Heart left ventricle (tissue), 16 donors: ENCODE measurements at regions not wholly inside any gene's neighbourhood (a gene's known extent, or its start where the extent isn't known, plus 50 kb on each side); places are given as distances from the start of the nearest gene placed in this dataset.

Experiments used
- ATAC-seq, 4 donors: fragments of 200-7000 bp; cut with Tn5 transposase; one replicate each; pipeline ENCODE4 v1.9.1; 2020 to 2022; ENCODE audit warnings: moderate library complexity in 4 of 4, mild to moderate bottlenecking in 3 of 4, moderate number of reproducible peaks in 1 of 4
- DNase-seq, 5 donors: peaks; one replicate each; pipeline ENCODE4 v3.0.0-alpha.2; 2020
- H3K27ac ChIP-seq, 12 donors: fragments of 200-600 bp; sonication (generic) in 4 of 12; one replicate each; pipeline versions ENCODE4 v1.5.0 to v1.8.0; 2016 to 2022; ENCODE audit warnings: mild to moderate bottlenecking in 2 of 12
- H3K27me3 ChIP-seq, 9 donors: fragments of 200-600 bp; sonication (generic) in 2 of 9; one replicate each; pipeline versions ENCODE4 v1.5.1 to v1.8.0; 2016 to 2022; ENCODE audit warnings: mild to moderate bottlenecking in 3 of 9
- H3K36me3 ChIP-seq, 9 donors: fragments of 200-600 bp; sonication (generic) in 2 of 9; one replicate each; pipeline versions ENCODE4 v1.5.0 to v1.8.0; 2018 to 2022; ENCODE audit warnings: mild to moderate bottlenecking in 2 of 9
- H3K4me1 ChIP-seq, 12 donors: fragments of 200-600 bp; sonication (generic) in 4 of 12; one replicate each; pipeline versions ENCODE4 v1.5.0 to v1.8.0; 2016 to 2022; ENCODE audit warnings: mild to moderate bottlenecking in 3 of 12
- H3K4me3 ChIP-seq, 12 donors: fragments of 200-600 bp; sonication (generic) in 4 of 12; one replicate each; pipeline versions ENCODE4 v1.5.0 to v1.8.0; 2017 to 2022; ENCODE audit warnings: mild to moderate bottlenecking in 9 of 12, moderate library complexity in 4 of 12
- H3K9me3 ChIP-seq, 12 donors: fragments of 200-600 bp; sonication (generic) in 4 of 12; one replicate each; pipeline versions ENCODE4 v1.5.0 to v1.8.0; 2016 to 2022; ENCODE audit warnings: mild to moderate bottlenecking in 1 of 12
- CTCF ChIP-seq, 12 donors: fragments of 200-600 bp; sonication (generic) in 4 of 12; IDR thresholded peaks; one replicate each; pipeline versions ENCODE4 v1.5.0 to v1.8.0; 2018 to 2022; ENCODE audit warnings: antibody characterized with exemption in 12 of 12, mild to moderate bottlenecking in 5 of 12
- POLR2A ChIP-seq, 2 donors: fragments of 450-650 bp; IDR thresholded peaks; one replicate each; pipeline ENCODE4 v1.6.1; 2017; ENCODE audit warnings: antibody characterized with exemption in 2 of 2, mild to moderate bottlenecking in 2 of 2, moderate library complexity in 2 of 2
- WGBS, 4 donors: extraction: QIAGEN DNeasy Blood & Tissue Kit in 2 of 4; methylation state at CpG; one replicate each; pipeline versions ENCODE4 v1.1.5 to v1.1.7; 2013 to 2018; 5-methylcytosine and 5-hydroxymethylcytosine counted together
- intact Hi-C, 10 donors: fragments of 100-400 bp; cut with DNase I; formaldehyde crosslinking; loops; one replicate each; pipeline versions ENCODE4 v1.11.1 to v1.14.2; 2022
- donor health status: ischemic (EF 13 %, LVEDD 7.1; RV severe dilation, severe dysfunction).
- donor health status: healthy with polysubstance abuse.
- donor health status: DM: no; HTN: yes; CAD: no.
- donor health status: DM: no; HTN: no; CAD: no.
- donor health status: ischemic (EF 25% LVEDD 6.9; RV normal size, moderate dysfunction).
- donor health status: ischemic (EF 25% LVEDD 5.7; RV mildly dilated, moderate dysfunction).
- donor health status: healthy.
- donor health status: DM: yes; HTN: yes; CAD: no.
- donor health status: ischemic (EF 35%, LVEDD 5.7; RV mildly dilated, moderate dysfunction).
- donor health status: nonischemic (EF 11% LVEDD 7.7; RV severe dilation, severe dysfunction).
- donor health status: DM: yes; HTN: yes; CAD: no.
- donor health status: PGD.
- donor health status: ischemic (EF 29% LVEDD 5.4; RV normal size, mild dysfunction).
- donor health status: nonischemic (EF 23%, LVEDD 6.1; RV moderate dilation, normal function).

DNA sequence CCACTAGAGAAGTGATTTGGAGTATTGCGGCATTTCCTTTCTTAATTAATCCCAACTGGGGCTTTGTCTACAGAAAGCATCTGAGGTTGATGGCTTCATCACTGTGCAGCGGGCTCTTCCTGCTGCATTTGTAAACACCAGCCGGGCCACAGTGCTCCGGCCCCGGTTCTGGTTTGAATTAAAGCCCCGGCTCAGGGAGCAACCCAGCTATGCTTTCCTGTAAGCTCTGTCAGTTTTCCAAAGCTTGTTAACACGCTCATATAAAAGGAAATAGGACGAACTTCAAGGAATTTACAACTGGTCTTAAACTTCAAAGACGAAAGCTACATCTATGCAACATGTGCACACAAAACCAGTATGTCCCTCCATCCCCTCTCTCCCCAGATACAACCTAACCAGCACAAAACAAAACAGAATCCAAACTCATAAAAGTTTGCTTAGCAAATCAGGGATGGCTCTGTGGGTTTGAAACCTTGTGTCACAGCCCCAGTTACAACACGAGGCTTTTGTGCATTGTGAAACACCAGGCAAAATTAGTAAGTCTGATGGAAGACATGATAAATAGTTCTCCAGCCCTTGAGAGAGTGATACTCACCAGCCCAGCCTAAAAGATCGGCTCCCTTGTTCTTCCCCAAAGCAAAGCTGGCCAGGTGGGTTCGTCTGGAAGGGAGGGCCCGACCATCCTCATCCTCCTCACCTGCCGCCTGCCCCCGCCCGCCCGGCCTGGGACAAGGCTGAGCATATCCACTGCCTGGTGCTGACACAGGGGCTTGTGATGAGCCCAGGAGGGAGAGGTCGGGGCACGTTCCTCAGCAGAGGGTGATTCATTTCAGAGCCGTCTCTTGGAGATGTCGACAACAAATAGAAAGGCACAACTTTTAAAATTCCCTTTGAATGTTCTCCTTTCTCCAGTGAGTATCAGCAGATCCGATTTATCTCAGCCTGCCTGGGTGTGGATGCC lies 197.9 kb downstream of the TFAP2C start:
- no peak for ATAC-seq

GRCh38 chr20:56827763-56828162 lies 198.7 kb downstream of the TFAP2C start:
- DNase-seq (no peak), ATAC-seq (no peak)
- Histone ChIP-seq H3K27me3 (peaks cover 3 to 69% (median 20%) of the 10 kb centered on the region in 9 donors), H3K36me3 (no peaks in the 10 kb centered on the region), H3K27ac (peak overlapping the region in 1 of 12 donors; percentile 83), H3K9me3 (no peaks in the 10 kb centered on the region), H3K4me1 (no peaks in the 10 kb centered on the region), H3K4me3 (no peak overlapping the region)
- intact Hi-C loops: no loop called here
- TF ChIP-seq CTCF (IDR thresholded peaks at IDR 0.05) (no peak), POLR2A (IDR thresholded peaks at IDR 0.05) (no peak)
- WGBS, 4 donors: 53 to 68% (median 57%) methylated on average over 13 to 14 of the region's 14 CpGs

More for the DNA sequence above, 197.9 kb downstream of the TFAP2C start:
- Histone ChIP-seq H3K4me3 (no peak overlapping the region), H3K27me3 (peaks cover 3 to 68% (median 20%) of the 10 kb centered on the region in 9 donors), H3K36me3 (no peaks in the 10 kb centered on the region), H3K9me3 (no peaks in the 10 kb centered on the region), H3K27ac (peak overlapping the region in 1 of 12 donors; percentile 83), H3K4me1 (no peaks in the 10 kb centered on the region)
- 45 to 53% (median 50%) methylated on average over 21 to 22 of the region's 22 CpGs for WGBS, 4 donors
- no peak for DNase-seq
- intact Hi-C loops: no loop called here
- no peak for TF ChIP-seq CTCF (IDR thresholded peaks at IDR 0.05)

GRCh38 chr20:56828402-56828801 lies 199.3 kb downstream of the TFAP2C start:
- DNase-seq (no peak), ATAC-seq (no peak)
- Histone ChIP-seq H3K27ac (peak overlapping the region in 1 of 12 donors; percentile 83), H3K36me3 (no peaks in the 10 kb centered on the region), H3K4me1 (no peaks in the 10 kb centered on the region), H3K9me3 (no peaks in the 10 kb centered on the region), H3K4me3 (no peak overlapping the region), H3K27me3 (peaks cover 8 to 69% (median 20%) of the 10 kb centered on the region in 9 donors)
- intact Hi-C loops: no loop called here
- TF ChIP-seq CTCF (IDR thresholded peaks at IDR 0.05) (no peak), POLR2A (IDR thresholded peaks at IDR 0.05) (no peak)
- 89 to 95% (median 93%) methylated on average over 9 of the region's 9 CpGs for WGBS, 4 donors

- H3K27me3 ChIP-seq: peaks cover 8 to 71% (median 20%) of the 10 kb centered on the region in 9 donors
- no peaks in the 10 kb centered on the region for H3K4me1 ChIP-seq
- H3K36me3 ChIP-seq: no peaks in the 10 kb centered on the region
- DNase-seq: no peak
- no peak overlapping the region for H3K27ac ChIP-seq
- H3K4me3 ChIP-seq: no peak overlapping the region
- no peak for ATAC-seq
- 17 to 23% (median 20%) methylated on average over 17 of the region's 17 CpGs for WGBS, 4 donors
- no peaks in the 10 kb centered on the region for H3K9me3 ChIP-seq
- TF ChIP-seq POLR2A (IDR thresholded peaks at IDR 0.05) (no peak), CTCF (IDR thresholded peaks at IDR 0.05) (no peak)
- intact Hi-C loops: no loop called here
Measured at GRCh38 chr20:56829788-56830385, 200.8 kb downstream of the TFAP2C start.
